Astrocyte (in vitro differentiated cells and primary cell): ENCODE measurements at regions not wholly inside any gene's neighbourhood (a gene's known extent, or its start where the extent isn't known, plus 50 kb on each side); places are given as distances from the start of the nearest gene placed in this dataset.

ENCODE experiments used
- DNase-seq: peaks from one replicate; pipeline ENCODE4 v3.0.0-alpha.2; 2010; ENCODE audit warnings: low read depth
- FAIRE-seq: peaks from 2 replicates; lab custom pipeline; 2011; peaks lifted over from hg19 to GRCh38; lab: Jason Lieb, UNC
- H2AFZ ChIP-seq: 2 replicates; pipeline ENCODE4 v1.6.0; 2012; ENCODE audit warnings: low read depth, low read length, inconsistent platforms
- H3K27ac ChIP-seq: 2 replicates; pipeline ENCODE4 v1.5.1; 2011; ENCODE audit warnings: low read depth, low read length, inconsistent platforms
- H3K27me3 ChIP-seq: 2 replicates; pipeline ENCODE4 v1.6.0; 2011; ENCODE audit warnings: low read length, inconsistent platforms; ENCODE audit not compliant: insufficient read depth
- H3K36me3 ChIP-seq: 2 replicates; pipeline ENCODE4 v1.5.1; 2011; ENCODE audit warnings: low read length, inconsistent platforms; ENCODE audit not compliant: insufficient read depth
- H3K4me1 ChIP-seq: 2 replicates; pipeline ENCODE4 v1.5.1; 2011; ENCODE audit warnings: low read length, inconsistent platforms; ENCODE audit not compliant: insufficient read depth
- H3K4me2 ChIP-seq: 2 replicates; pipeline ENCODE4 v1.6.0; 2012; ENCODE audit warnings: low read length, inconsistent platforms
- H3K4me3 ChIP-seq: 2 replicates; pipeline ENCODE4 v1.5.1; 2011; ENCODE audit warnings: low read depth, mild to moderate bottlenecking, low read length, inconsistent platforms; ENCODE audit not compliant: insufficient read depth
- H3K79me2 ChIP-seq: 2 replicates; pipeline ENCODE4 v1.6.0; 2012; ENCODE audit warnings: mild to moderate bottlenecking, low read length, inconsistent platforms; ENCODE audit not compliant: insufficient read depth
- H3K9ac ChIP-seq: 2 replicates; pipeline ENCODE4 v1.6.0; 2012; ENCODE audit warnings: mild to moderate bottlenecking, low read length, inconsistent platforms
- H3K9me3 ChIP-seq: 2 replicates; pipeline ENCODE4 v1.5.1; 2012; ENCODE audit warnings: low read depth, mild to moderate bottlenecking, low read length, inconsistent platforms; ENCODE audit not compliant: insufficient read depth
- H4K20me1 ChIP-seq: 2 replicates; pipeline ENCODE4 v1.6.0; 2012; ENCODE audit warnings: low read length, inconsistent platforms; ENCODE audit not compliant: insufficient read depth
- H3K27ac Mint-ChIP-seq: one replicate; pipeline ENCODE4 v1.8.0; 2021; ENCODE audit warnings: mild to moderate bottlenecking, mixed read lengths; ENCODE audit not compliant: unreplicated experiment
- H3K27me3 Mint-ChIP-seq: one replicate; pipeline ENCODE4 v1.8.0; 2021; ENCODE audit warnings: low read depth, mixed read lengths; ENCODE audit not compliant: unreplicated experiment
- H3K36me3 Mint-ChIP-seq: one replicate; pipeline ENCODE4 v1.8.0; 2021; ENCODE audit warnings: low read depth, mixed read lengths; ENCODE audit not compliant: unreplicated experiment
- H3K4me1 Mint-ChIP-seq: one replicate; pipeline ENCODE4 v1.8.0; 2021; ENCODE audit warnings: low read depth, mixed read lengths; ENCODE audit not compliant: unreplicated experiment
- H3K4me3 Mint-ChIP-seq: one replicate; pipeline ENCODE4 v1.8.0; 2021; ENCODE audit warnings: mild to moderate bottlenecking, moderate library complexity, mixed read lengths; ENCODE audit not compliant: unreplicated experiment
- H3K9me3 Mint-ChIP-seq: one replicate; pipeline ENCODE4 v1.8.0; 2021; ENCODE audit warnings: mild to moderate bottlenecking, mixed read lengths; ENCODE audit not compliant: unreplicated experiment
- CTCF ChIP-seq: IDR thresholded peaks from 2 replicates; pipeline ENCODE4 v1.5.1; 2011; ENCODE audit warnings: low read depth, mild to moderate bottlenecking, inconsistent platforms, low read length, moderate library complexity; ENCODE audit not compliant: insufficient read depth
- EZH2 ChIP-seq: IDR thresholded peaks from 2 replicates; pipeline ENCODE4 v1.6.1; 2012; ENCODE audit warnings: mild to moderate bottlenecking, low read length, inconsistent platforms; ENCODE audit not compliant: insufficient read depth

- Histone ChIP-seq H3K79me2 (no peaks in the 10 kb centered on the region), H3K4me3 (peak overlapping the region; percentile 10), H3K27ac (no peak overlapping the region), H4K20me1 (no peaks in the 10 kb centered on the region), H3K4me1 (no peaks in the 10 kb centered on the region), H3K27me3 (peaks cover 3% of the 10 kb centered on the region), H3K4me2 (peak overlapping the region; percentile 79), H3K9ac (no peak overlapping the region), H3K9me3 (no peaks in the 10 kb centered on the region), H3K36me3 (no peaks in the 10 kb centered on the region), H2AFZ (peak overlapping the region; percentile 62)
- Mint-ChIP-seq H3K4me1 (no peaks in the 10 kb centered on the region), H3K4me3 (peak overlapping the region; percentile 56), H3K27me3 (peaks cover 22% of the 10 kb centered on the region), H3K27ac (no peak overlapping the region), H3K9me3 (no peaks in the 10 kb centered on the region), H3K36me3 (no peaks in the 10 kb centered on the region)
- FAIRE-seq = no peak
- TF ChIP-seq CTCF (no peak), EZH2 (no peak)
- no peak for DNase-seq
Observed at GRCh38 chr4:111788099-111788498, 357.2 kb upstream of the FAM241A start.

GRCh38 chr4:111789901-111790640 is 355.2 kb upstream of the FAM241A start:
- Histone ChIP-seq H3K4me2 (no peak overlapping the region), H3K4me1 (no peaks in the 10 kb centered on the region)

More at GRCh38 chr4:111789901-111790640, 355.2 kb upstream of the FAM241A start:
- no peaks in the 10 kb centered on the region for H3K79me2 ChIP-seq
- H3K27me3 Mint-ChIP-seq = peaks cover 22% of the 10 kb centered on the region
- no peaks in the 10 kb centered on the region for H3K36me3 ChIP-seq
- TF ChIP-seq CTCF (no peak), EZH2 (no peak)
- FAIRE-seq (no peak), DNase-seq (no peak)
- H3K4me3 ChIP-seq = no peak overlapping the region
- H2AFZ ChIP-seq = no peak overlapping the region
- no peak overlapping the region for H3K4me3 Mint-ChIP-seq
- H3K36me3 Mint-ChIP-seq = no peaks in the 10 kb centered on the region
- no peak overlapping the region for H3K27ac Mint-ChIP-seq
- H3K9me3 Mint-ChIP-seq = no peaks in the 10 kb centered on the region
- H3K9me3 ChIP-seq = no peaks in the 10 kb centered on the region
- H3K27me3 ChIP-seq = peaks cover 3% of the 10 kb centered on the region
- no peaks in the 10 kb centered on the region for H4K20me1 ChIP-seq
- H3K9ac ChIP-seq = no peak overlapping the region
- H3K4me1 Mint-ChIP-seq = no peaks in the 10 kb centered on the region
- no peak overlapping the region for H3K27ac ChIP-seq
